Lung (tissue), 11 donors: ENCODE measurements at regions not wholly inside any gene's neighbourhood (a gene's known extent, or its start where the extent isn't known, plus 50 kb on each side); places are given as distances from the start of the nearest gene placed in this dataset.

Source experiments
- ATAC-seq: fragments of 200-7000 bp; cut with Tn5 transposase; one replicate; pipeline ENCODE4 v1.9.1; 2020; ENCODE audit warnings: moderate number of reproducible peaks; ENCODE audit not compliant: insufficient read depth, low FRiP score
- DNase-seq, 3 donors: peaks; one replicate each; pipeline ENCODE4 v3.0.0-alpha.2; 2013 to 2017
- H3K27ac ChIP-seq, 2 donors: one replicate each; pipeline ENCODE4 v1.5.1; 2013; ENCODE audit warnings: mild to moderate bottlenecking in 2 of 2, moderate library complexity in 2 of 2, control low read depth in 1 of 2, inconsistent platforms in 1 of 2, low read depth in 1 of 2, low read length in 1 of 2
- H3K27me3 ChIP-seq, 3 donors: one replicate each; pipeline ENCODE4 v1.5.1; 2013; ENCODE audit warnings: low read length in 2 of 3; ENCODE audit not compliant: control insufficient read depth in 3 of 3, insufficient read depth in 3 of 3
- H3K36me3 ChIP-seq, 4 donors: one replicate each; pipeline ENCODE4 v1.5.1; 2013; ENCODE audit warnings: low read length in 4 of 4, mild to moderate bottlenecking in 1 of 4, moderate library complexity in 1 of 4; ENCODE audit not compliant: control insufficient read depth in 4 of 4, insufficient read depth in 4 of 4
- H3K4me1 ChIP-seq, 5 donors: one replicate each; pipeline ENCODE4 v1.5.1; 2013; ENCODE audit warnings: low read length in 5 of 5, mild to moderate bottlenecking in 2 of 5, moderate library complexity in 1 of 5; ENCODE audit not compliant: control insufficient read depth in 5 of 5, insufficient read depth in 5 of 5
- H3K4me3 ChIP-seq: one replicate; pipeline ENCODE4 v1.5.1; 2013; ENCODE audit warnings: mild to moderate bottlenecking, control low read depth, moderate library complexity
- H3K9ac ChIP-seq, 2 donors: one replicate each; pipeline ENCODE4 v1.5.1; 2013; ENCODE audit warnings: low read length in 2 of 2, control low read depth in 1 of 2; ENCODE audit not compliant: insufficient read depth in 1 of 2
- H3K9me3 ChIP-seq, 4 donors: one replicate each; pipeline ENCODE4 v1.5.1; 2013; ENCODE audit warnings: low read length in 3 of 4, mild to moderate bottlenecking in 1 of 4, moderate library complexity in 1 of 4; ENCODE audit not compliant: control insufficient read depth in 4 of 4, insufficient read depth in 3 of 4
- WGBS, 2 donors: extraction: QIAGEN DNeasy Blood & Tissue Kit; methylation state at CpG; one replicate each; pipeline ENCODE4 v1.1.7; 2013; 5-methylcytosine and 5-hydroxymethylcytosine counted together
- TF ChIP-seq, protein P1 (sequence below): IDR thresholded peaks from 2 replicates; pipeline ENCODE4 v1.5.1; 2012; ENCODE audit warnings: mild to moderate bottlenecking; ENCODE audit errors: control extremely low read depth, extremely low read depth
- donor health status: control.
- donor health status: control.
- donor health status: Bipolar disorder and iron deficiency.
- donor health status: healthy.
- donor health status: DM: yes; HTN: yes; CAD: no.

GRCh38 chr7:45253368-45253767, 95.8 kb downstream of the RAMP3 start:
- Histone ChIP-seq H3K9me3 (no peaks in the 10 kb centered on the region), H3K36me3 (no peaks in the 10 kb centered on the region), H3K27ac (no peak overlapping the region), H3K27me3 (peaks cover 0 to 3% (median 0%) of the 10 kb centered on the region in 3 donors), H3K9ac (no peak overlapping the region), H3K4me1 (peaks cover 0 to 8% (median 0%) of the 10 kb centered on the region in 5 donors), H3K4me3 (no peak overlapping the region)
- ATAC-seq (no peak), DNase-seq (no peak)
- TF ChIP-seq, protein P1, sequence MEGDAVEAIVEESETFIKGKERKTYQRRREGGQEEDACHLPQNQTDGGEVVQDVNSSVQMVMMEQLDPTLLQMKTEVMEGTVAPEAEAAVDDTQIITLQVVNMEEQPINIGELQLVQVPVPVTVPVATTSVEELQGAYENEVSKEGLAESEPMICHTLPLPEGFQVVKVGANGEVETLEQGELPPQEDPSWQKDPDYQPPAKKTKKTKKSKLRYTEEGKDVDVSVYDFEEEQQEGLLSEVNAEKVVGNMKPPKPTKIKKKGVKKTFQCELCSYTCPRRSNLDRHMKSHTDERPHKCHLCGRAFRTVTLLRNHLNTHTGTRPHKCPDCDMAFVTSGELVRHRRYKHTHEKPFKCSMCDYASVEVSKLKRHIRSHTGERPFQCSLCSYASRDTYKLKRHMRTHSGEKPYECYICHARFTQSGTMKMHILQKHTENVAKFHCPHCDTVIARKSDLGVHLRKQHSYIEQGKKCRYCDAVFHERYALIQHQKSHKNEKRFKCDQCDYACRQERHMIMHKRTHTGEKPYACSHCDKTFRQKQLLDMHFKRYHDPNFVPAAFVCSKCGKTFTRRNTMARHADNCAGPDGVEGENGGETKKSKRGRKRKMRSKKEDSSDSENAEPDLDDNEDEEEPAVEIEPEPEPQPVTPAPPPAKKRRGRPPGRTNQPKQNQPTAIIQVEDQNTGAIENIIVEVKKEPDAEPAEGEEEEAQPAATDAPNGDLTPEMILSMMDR = no peak
- WGBS, 2 donors = 63 to 83% methylated on average over 1 of the region's 1 CpG

GRCh38 chr7:45255187-45255586, 97.6 kb downstream of the RAMP3 start:
- TF ChIP-seq, protein P1 = no peak
- DNase-seq = no peak
- peaks cover 0 to 3% (median 0%) of the 10 kb centered on the region in 3 donors for H3K27me3 ChIP-seq
- no peak for ATAC-seq
- H3K36me3 ChIP-seq = no peaks in the 10 kb centered on the region
- no peak overlapping the region for H3K4me3 ChIP-seq
- no peak overlapping the region for H3K9ac ChIP-seq
- peaks cover 0 to 8% (median 0%) of the 10 kb centered on the region in 5 donors for H3K4me1 ChIP-seq
- no peaks in the 10 kb centered on the region for H3K9me3 ChIP-seq
- 92% methylated on average over 7 of the region's 7 CpGs for WGBS, 2 donors
- no peak overlapping the region for H3K27ac ChIP-seq

- Histone ChIP-seq H3K9me3 (no peaks in the 10 kb centered on the region), H3K27me3 (peaks cover 0 to 3% (median 0%) of the 10 kb centered on the region in 3 donors), H3K27ac (no peak overlapping the region), H3K36me3 (no peaks in the 10 kb centered on the region), H3K9ac (no peak overlapping the region), H3K4me3 (no peak overlapping the region), H3K4me1 (peaks cover 0 to 8% (median 0%) of the 10 kb centered on the region in 5 donors)
- TF ChIP-seq, protein P1 = no peak
- no peak for ATAC-seq
- DNase-seq = no peak
- WGBS, 2 donors = 79 to 94% methylated on average over 8 of the region's 8 CpGs
Observed at GRCh38 chr7:45256309-45256708, 98.7 kb downstream of the RAMP3 start.

- Histone ChIP-seq H3K9me3 (no peaks in the 10 kb centered on the region), H3K27me3 (peaks cover 0 to 3% (median 0%) of the 10 kb centered on the region in 3 donors), H3K27ac (no peak overlapping the region), H3K4me3 (no peak overlapping the region), H3K4me1 (peaks cover 0 to 8% (median 0%) of the 10 kb centered on the region in 5 donors), H3K9ac (no peak overlapping the region), H3K36me3 (no peaks in the 10 kb centered on the region)
- DNase-seq (no peak), ATAC-seq (no peak)
- TF ChIP-seq, protein P1 = no peak
- WGBS, 2 donors = 87 to 90% methylated on average over 2 of the region's 2 CpGs
Observed at GRCh38 chr7:45256775-45257174, 99.2 kb downstream of the RAMP3 start.
